ENCODE measurements at regions not wholly inside any gene's neighbourhood (a gene's known extent, or its start where the extent isn't known, plus 50 kb on each side); places are given as distances from the start of the nearest gene placed in this dataset.

- DNase-seq (ENCODE audit: low spot score), result no peak
Observed at GRCh38 chr6:104312851-104313250, 546.9 kb downstream of the HACE1 start.

GRCh38 chr6:104306211-104306610, 553.5 kb downstream of the HACE1 start:
- DNase-seq (ENCODE audit: low spot score), result no peak

DNA sequence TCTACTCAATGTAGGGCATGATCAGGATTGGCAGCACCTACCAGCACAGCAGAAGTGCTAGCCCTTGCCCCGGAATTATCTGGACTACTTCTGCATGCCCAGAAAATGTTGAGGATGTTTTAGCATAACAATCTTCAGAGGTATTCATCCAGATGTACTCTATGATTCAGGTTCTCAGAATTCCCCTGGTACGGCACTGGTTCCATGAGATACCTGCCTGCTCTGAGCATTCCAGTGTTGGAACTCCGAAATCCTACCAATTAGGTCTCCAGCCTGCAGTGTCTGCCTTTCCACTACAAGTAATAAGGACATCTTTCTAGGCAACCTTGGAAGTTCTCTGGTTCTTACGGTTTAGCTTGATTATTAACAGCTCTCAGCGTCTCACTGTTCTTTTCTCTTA, 554.5 kb downstream of the HACE1 start:
- no peak for DNase-seq (ENCODE audit: low spot score)

- DNase-seq (ENCODE audit: low spot score), result no peak
Observed at GRCh38 chr6:104301951-104302350, 557.8 kb downstream of the HACE1 start.

DNA sequence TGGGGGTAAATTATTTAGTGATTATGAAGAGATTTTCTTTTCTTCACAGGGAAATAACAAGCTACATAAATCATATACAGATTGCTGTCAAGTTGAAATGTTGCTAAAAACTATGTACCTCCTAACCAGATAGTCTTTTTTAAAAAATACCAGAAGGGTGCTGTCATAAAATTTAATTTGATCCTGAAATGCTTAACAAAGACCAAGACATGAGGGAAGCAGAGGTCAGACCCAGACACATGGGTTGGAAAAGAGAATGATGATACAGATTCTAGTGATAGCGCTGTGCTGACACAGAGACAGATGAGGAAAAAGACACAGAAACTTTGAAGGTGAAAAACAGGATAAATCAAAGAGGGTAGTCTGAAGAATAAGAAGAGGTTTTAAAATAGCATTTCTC, 573.1 kb downstream of the HACE1 start:
- DNase-seq (ENCODE audit: low spot score), result no peak

GRCh38 chr6:104284872-104285271, 574.8 kb downstream of the HACE1 start:
- no peak for DNase-seq (ENCODE audit: low spot score)

GRCh38 chr6:104282581-104282980, 577.1 kb downstream of the HACE1 start:
- no peak for DNase-seq (ENCODE audit: low spot score)

DNA sequence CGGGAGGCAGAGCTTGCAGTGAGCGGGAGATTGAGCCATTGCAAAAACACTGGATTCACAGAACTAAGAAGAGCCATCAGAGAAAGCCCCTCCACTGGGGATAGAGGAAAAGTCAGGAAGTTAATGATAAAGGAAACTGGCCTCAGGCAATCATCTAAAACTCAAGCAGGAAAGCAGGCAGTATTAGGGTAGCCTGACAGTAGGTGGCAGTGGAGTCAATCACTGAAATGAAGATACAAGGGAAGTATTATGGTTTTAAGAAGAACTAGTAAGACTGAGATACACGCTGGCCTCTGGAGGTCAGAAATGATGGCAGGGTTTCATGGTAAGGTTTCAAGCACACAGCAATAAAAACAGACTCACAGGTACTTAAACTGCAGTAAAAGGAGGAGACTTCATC, 578.3 kb downstream of the HACE1 start:
- DNase-seq (ENCODE audit: low spot score), result no peak

- no peak for DNase-seq (ENCODE audit: low spot score)
Observed at GRCh38 chr6:104268389-104268788, 591.3 kb downstream of the HACE1 start.

DNA sequence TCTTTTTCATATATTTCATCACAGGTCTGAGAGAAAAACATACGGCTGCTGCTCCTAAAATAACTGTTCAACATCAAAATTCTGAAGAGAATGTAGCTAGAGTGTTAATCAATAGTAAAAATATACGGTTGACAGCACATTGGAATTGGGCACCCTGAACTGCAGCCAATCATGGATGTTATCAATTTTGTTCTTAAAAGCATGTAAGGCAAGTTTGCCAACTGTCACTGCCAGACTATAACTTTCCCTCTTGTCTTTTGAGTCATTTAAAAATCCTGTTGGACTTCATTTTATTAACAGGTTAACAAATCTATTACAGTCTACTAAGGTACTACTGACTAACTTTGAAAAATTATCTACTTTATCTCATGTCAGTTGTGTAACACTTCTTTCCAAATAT, 592.8 kb downstream of the HACE1 start:
- DNase-seq (ENCODE audit: low spot score), result no peak

DNA sequence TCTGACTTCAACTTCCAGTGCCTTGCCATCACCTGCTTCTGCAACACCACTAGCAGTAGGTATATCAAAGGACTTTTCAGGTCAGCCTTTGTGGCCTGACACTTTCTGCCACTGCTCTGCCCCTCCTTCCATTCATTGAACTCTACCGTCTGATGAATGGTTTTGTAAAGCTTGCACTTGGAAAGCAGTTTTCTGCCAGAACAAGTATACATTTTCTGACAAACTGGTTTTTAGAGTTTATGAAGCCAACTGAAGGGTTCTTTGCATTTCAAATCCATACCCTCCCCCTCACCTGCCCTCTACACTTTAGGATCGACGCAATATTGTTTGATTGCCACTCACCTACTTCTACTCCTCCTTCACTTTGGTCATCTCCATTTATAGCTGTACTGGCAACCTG, 603.1 kb downstream of the HACE1 start:
- no peak for DNase-seq (ENCODE audit: low spot score)

- DNase-seq (ENCODE audit: low spot score), result no peak
Observed at GRCh38 chr6:104253236-104253635, 606.5 kb downstream of the HACE1 start.

GRCh38 chr6:104252276-104252675, 607.4 kb downstream of the HACE1 start:
- no peak for DNase-seq (ENCODE audit: low spot score)

GRCh38 chr6:104251651-104252050, 608.1 kb downstream of the HACE1 start:
- DNase-seq (ENCODE audit: low spot score), result no peak

DNA sequence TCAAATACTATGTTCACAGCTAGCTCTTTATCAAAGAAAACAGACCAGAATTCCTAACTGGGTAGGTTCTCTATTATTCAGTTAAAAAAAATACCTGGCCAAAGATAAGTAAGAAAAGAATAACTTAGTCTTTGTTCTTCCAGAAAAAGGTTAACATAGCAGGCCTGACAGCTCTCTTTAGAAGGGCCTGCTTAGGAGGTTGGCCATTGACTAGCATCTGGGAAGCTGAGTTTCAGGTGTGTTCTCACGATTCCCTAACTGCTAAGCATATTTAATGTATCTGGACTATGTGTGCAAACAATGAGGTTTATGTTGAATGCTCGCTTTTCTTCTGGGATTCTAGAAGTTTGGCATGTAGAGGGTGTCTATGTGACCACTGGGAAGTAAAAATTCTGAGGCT, 618.9 kb downstream of the HACE1 start:
- no peak for DNase-seq (ENCODE audit: low spot score)

- no peak for DNase-seq (ENCODE audit: low spot score)
Observed at GRCh38 chr6:104239971-104240370, 619.7 kb downstream of the HACE1 start.

DNA sequence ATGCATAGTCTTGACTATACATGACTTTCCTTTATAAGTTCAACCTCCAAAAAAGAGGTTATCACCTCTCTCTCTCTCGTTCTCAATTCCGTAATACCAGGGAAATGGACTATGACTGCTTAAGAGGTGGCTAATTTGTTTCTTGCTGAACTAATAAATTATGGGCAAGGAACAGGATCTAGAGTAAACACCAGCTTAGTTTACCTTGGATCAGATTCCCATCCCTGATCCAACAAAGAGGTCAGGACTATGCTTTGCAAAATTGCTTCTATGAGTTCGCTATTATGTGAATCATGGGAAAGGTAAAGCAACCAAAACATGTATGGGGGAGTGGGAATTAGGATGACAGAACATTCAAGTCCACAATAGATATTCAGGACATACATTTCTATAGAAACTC, 630.7 kb downstream of the HACE1 start:
- no peak for DNase-seq (ENCODE audit: low spot score)

DNA sequence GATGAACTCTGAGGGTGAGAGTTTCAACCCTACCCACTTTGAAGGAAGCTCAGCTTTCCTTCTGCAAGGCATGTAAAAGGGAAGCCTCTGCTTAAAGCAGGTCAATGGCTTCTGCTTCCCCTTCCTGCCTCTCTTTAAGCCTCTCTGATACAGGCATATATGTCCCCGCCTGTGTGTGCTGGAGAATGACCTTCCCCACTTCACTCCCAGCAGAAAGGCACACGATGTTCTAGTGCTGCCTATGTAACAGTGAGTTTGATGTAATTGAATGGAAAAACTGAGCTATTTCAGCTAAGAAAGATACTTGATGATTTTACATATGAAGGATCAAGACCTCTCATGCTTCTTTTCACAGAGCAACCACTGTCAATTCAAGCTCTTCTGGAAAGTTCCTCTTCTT, 632.2 kb downstream of the HACE1 start:
- DNase-seq (ENCODE audit: low spot score), result no peak

- DNase-seq (ENCODE audit: low spot score), result no peak
Observed at GRCh38 chr6:104226790-104227446, 632.8 kb downstream of the HACE1 start.

- no peak for DNase-seq (ENCODE audit: low spot score)
Observed at GRCh38 chr6:104218116-104218515, 641.6 kb downstream of the HACE1 start.

DNA sequence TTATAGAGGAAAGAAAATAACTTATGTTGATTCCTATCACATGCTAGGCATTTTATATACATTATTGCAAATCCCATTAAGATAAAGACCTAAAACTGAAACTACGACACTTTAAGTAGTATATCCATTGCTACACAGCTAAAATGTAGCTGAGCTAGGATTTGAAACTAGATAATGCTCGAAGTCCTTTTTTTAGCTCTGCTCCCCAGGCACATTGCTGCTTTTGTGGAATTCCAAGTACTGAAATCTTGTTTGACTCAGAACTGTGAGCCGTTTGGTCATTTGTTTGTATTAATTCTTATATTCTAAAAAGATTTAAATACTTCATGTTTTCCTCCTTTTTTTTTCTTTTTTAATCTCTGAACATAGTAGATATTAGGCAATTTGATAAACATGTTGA, 644.8 kb downstream of the HACE1 start:
- no peak for DNase-seq (ENCODE audit: low spot score)

DNA sequence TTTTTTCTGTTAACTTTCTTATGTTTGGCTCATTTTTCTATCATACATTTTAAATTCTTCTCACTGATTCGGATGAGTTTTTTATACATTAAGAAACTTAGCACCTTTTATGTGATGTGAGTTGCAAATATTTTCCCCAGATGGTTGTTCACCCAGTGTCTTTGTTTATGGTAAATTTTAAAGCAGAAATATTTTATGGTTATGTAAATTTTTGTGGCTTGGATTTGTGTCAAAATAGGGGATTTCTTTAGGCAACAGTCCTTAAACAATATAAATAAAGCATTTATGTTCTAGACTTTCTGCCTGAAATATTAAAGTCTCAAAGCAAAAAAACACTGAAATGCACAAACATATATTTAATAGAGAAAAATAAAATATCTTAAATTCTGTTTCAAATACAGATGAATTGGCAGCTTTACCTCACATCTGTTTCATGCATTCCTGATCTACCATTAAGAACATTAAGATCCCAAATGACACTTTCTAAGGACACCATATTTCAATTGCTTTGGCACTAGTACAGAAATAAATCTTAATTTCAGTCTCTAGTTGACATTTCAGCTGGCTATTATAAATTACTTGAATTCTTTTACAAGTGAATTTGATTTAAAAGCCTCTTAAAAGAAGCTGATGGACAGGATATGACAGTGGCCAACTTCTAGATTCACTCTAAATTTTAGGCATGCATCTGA, 646.6 kb downstream of the HACE1 start:
- DNase-seq (ENCODE audit: low spot score), result no peak

GRCh38 chr6:104207635-104208034, 652.1 kb downstream of the HACE1 start:
- no peak for DNase-seq (ENCODE audit: low spot score)

- no peak for DNase-seq (ENCODE audit: low spot score)
Observed at GRCh38 chr6:104201557-104201956, 658.2 kb downstream of the HACE1 start.

All from ecto neural progenitor cell (in vitro differentiated cells).